ENCODE measurements at regions not wholly inside any gene's neighbourhood (a gene's known extent, or its start where the extent isn't known, plus 50 kb on each side); places are given as distances from the start of the nearest gene placed in this dataset.

DNA sequence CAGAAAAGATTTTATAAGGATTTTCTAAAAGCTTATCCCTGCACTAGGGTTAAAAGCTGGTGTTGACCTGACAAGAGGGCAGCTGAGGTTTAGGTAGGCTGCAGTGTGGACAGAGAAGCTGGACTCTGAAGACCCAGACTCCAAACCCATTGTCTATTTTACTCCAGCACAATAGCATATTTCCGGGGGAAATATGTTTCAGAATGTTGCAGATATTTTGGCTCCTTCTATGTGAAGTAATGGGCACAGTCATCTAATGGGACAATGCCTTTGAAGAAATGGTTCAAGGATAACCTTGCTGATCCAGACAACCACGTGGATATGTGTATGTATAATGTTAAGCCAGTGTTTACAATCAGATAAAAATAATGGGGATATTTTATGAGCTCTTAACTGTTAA lies 173.8 kb upstream of the TSC22D1 start:
- Mint-ChIP-seq H3K4me3 (no peak overlapping the region), H3K27ac (no peak overlapping the region), H3K36me3 (ENCODE audit: low read depth) (no peaks in the 10 kb centered on the region), H3K27me3 (ENCODE audit: low read depth) (peaks cover 3% of the 10 kb centered on the region), H3K9me3 (no peaks in the 10 kb centered on the region), H3K4me1 (no peaks in the 10 kb centered on the region)
- TF ChIP-seq, protein P1, sequence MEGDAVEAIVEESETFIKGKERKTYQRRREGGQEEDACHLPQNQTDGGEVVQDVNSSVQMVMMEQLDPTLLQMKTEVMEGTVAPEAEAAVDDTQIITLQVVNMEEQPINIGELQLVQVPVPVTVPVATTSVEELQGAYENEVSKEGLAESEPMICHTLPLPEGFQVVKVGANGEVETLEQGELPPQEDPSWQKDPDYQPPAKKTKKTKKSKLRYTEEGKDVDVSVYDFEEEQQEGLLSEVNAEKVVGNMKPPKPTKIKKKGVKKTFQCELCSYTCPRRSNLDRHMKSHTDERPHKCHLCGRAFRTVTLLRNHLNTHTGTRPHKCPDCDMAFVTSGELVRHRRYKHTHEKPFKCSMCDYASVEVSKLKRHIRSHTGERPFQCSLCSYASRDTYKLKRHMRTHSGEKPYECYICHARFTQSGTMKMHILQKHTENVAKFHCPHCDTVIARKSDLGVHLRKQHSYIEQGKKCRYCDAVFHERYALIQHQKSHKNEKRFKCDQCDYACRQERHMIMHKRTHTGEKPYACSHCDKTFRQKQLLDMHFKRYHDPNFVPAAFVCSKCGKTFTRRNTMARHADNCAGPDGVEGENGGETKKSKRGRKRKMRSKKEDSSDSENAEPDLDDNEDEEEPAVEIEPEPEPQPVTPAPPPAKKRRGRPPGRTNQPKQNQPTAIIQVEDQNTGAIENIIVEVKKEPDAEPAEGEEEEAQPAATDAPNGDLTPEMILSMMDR (IDR thresholded peaks at IDR 0.05; ENCODE audit: unreplicated experiment in 3 of 3): no peak

DNA sequence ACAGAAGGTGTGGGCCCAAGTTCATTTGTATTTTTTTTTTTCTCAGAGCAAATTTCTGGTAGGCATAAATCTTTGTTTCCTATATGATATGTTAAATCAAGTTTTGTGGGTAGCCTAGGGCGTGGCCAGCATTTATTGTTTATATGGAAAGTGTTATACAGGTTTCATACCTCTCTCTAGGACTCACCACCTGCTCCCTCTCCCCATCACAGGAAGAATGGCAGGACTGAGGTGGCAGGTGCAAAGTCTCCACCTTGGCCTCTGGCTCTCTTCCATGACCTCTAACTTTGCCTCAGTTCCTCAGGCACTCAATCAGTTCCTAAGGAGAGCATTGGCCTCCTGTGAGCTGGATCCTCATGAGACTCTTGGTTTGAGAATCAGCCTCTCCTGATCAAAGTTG lies 172.3 kb upstream of the TSC22D1 start:
- TF ChIP-seq, protein P1 (IDR thresholded peaks at IDR 0.05; ENCODE audit: unreplicated experiment in 3 of 3): no peak
- H3K36me3 Mint-ChIP-seq (ENCODE audit: low read depth): no peaks in the 10 kb centered on the region
- peaks cover 5% of the 10 kb centered on the region for H3K9me3 Mint-ChIP-seq
- H3K4me3 Mint-ChIP-seq: no peak overlapping the region
- H3K27me3 Mint-ChIP-seq (ENCODE audit: low read depth): peaks cover 3% of the 10 kb centered on the region
- no peaks in the 10 kb centered on the region for H3K4me1 Mint-ChIP-seq
- H3K27ac Mint-ChIP-seq: no peak overlapping the region

DNA sequence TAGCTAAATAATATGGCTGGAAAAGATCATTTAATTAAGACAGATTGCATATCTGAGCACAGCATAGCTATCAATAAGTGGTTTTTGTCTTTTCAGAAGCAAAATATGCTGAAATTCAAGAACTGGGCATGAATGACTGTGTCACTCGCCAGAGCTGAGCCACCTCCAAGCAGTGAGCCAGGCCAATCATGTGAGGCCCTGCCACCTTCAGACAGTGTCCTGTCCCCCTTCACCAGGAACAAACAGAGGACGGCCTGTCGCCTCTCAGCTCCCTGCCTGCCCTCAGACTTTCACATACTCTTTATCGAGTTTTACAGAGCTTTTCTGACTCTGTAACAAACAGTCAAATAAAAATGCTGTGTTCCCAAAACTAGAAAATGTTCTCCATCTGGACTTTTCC lies 171.0 kb upstream of the TSC22D1 start:
- H3K4me3 Mint-ChIP-seq: no peak overlapping the region
- peaks cover 6% of the 10 kb centered on the region for H3K9me3 Mint-ChIP-seq

DNA sequence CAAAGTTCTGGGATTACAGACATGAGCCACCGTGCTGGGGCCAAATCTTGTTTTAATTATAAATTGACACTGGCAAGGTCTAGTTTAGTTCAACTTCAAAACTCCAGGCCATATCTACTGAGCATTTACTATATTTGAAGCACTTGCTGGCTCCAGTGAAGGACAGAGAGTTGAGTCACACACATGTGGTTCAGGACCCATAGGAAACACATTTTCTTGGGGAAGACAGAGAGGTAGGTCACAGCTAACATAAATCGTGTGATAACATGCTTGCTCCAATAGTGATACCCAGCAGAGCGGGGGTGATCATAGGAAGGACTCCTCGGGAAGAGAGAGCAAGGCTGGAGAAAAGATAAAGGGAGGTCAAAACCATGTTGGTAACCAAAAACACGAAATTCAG lies 170.6 kb upstream of the TSC22D1 start:
- H3K4me1 Mint-ChIP-seq: no peaks in the 10 kb centered on the region
- H3K27ac Mint-ChIP-seq: no peak overlapping the region
- no peak overlapping the region for H3K4me3 Mint-ChIP-seq
- H3K9me3 Mint-ChIP-seq: peaks cover 6% of the 10 kb centered on the region
- TF ChIP-seq, protein P1 (IDR thresholded peaks at IDR 0.05; ENCODE audit: unreplicated experiment in 3 of 3): no peak
- H3K36me3 Mint-ChIP-seq (ENCODE audit: low read depth): no peaks in the 10 kb centered on the region
- peaks cover 3% of the 10 kb centered on the region for H3K27me3 Mint-ChIP-seq (ENCODE audit: low read depth)

More for the DNA sequence above, 171.0 kb upstream of the TSC22D1 start:
- no peaks in the 10 kb centered on the region for H3K4me1 Mint-ChIP-seq
- H3K27ac Mint-ChIP-seq: no peak overlapping the region
- no peaks in the 10 kb centered on the region for H3K36me3 Mint-ChIP-seq (ENCODE audit: low read depth)
- peaks cover 3% of the 10 kb centered on the region for H3K27me3 Mint-ChIP-seq (ENCODE audit: low read depth)
- TF ChIP-seq, protein P1 (IDR thresholded peaks at IDR 0.05; ENCODE audit: unreplicated experiment in 3 of 3): no peak

DNA sequence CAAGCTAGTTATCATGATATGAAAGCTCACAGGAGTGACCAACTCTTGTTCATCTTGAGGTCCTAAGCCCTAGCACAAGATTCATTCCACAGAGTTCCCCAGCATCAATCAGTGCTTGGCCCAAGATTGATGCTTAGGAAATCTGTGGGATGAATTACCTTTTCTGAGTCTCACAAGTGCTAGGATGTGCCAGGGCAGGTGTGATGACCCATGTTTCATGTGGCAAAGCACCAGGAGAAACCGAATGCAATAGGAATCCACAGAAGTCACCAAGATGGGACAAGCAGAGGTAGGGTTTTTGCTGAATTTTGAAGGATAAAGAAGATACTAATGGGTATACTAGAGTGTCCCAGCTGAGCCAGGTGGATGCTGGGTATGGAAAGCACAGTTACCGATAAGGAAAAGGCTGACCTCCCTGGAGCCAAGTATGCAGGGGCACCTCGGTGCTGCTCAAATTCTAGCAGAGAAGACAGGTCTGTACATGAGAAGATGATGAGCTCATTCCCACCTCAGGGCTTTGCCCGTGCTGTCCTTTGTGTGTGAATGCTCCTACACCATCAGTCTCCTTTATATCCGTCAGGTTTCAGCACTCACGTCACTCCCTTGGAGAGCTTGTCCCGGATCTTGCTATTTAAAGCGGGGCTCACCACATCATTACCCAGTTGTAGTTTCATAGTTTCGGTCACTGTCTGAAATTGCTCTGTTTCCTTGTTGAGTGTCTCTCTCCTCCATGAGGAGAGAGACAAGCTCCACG lies 168.9 kb upstream of the TSC22D1 start:
- Mint-ChIP-seq H3K4me1 (no peaks in the 10 kb centered on the region), H3K27ac (no peak overlapping the region), H3K9me3 (peaks cover 6% of the 10 kb centered on the region), H3K27me3 (ENCODE audit: low read depth) (peaks cover 3% of the 10 kb centered on the region), H3K4me3 (no peak overlapping the region), H3K36me3 (ENCODE audit: low read depth) (no peaks in the 10 kb centered on the region)
- TF ChIP-seq, protein P1 (IDR thresholded peaks at IDR 0.05; ENCODE audit: unreplicated experiment in 3 of 3): no peak

DNA sequence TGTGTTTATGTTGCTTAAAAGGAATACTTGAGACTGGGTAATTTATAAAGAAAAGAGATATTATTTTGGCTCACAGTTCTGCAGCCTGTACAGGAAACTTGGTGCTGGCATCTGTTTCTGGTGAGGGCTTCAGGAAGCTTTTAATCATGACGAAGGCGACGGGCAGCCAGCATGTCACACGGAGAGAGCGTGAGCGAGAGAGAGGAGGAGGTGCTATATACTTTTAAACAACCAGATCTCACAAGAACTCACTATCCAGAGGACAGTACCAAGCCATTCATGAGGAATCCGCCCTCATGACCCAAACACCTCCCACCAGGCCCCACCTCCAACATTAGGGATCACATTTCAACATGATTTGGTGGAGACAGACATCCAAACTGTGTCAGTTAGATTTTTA lies 163.4 kb upstream of the TSC22D1 start:
- Mint-ChIP-seq H3K4me3 (no peak overlapping the region), H3K27me3 (ENCODE audit: low read depth) (no peaks in the 10 kb centered on the region), H3K9me3 (peaks cover 6% of the 10 kb centered on the region), H3K27ac (no peak overlapping the region), H3K36me3 (ENCODE audit: low read depth) (no peaks in the 10 kb centered on the region), H3K4me1 (peaks cover 10% of the 10 kb centered on the region)
- TF ChIP-seq, protein P1 (IDR thresholded peaks at IDR 0.05; ENCODE audit: unreplicated experiment in 3 of 3): no peak
